Naive B cell (primary cell): ENCODE measurements at regions not wholly inside any gene's neighbourhood (a gene's known extent, or its start where the extent isn't known, plus 50 kb on each side); places are given as distances from the start of the nearest gene placed in this dataset.

Experiments used
- ATAC-seq, 2 donors: fragments of 150-1000 bp; cut with Tn5 transposase; 2 replicates each; pipeline ENCODE4 v1.10.0; 2021; ENCODE audit warnings: low read depth in 2 of 2, mild to moderate bottlenecking in 2 of 2, moderate library complexity in 2 of 2
- DNase-seq: peaks from one replicate; pipeline ENCODE4 v3.0.0; 2022
- H3K27ac Mint-ChIP-seq, 6 donors: one replicate each; pipeline ENCODE4 v1.8.0; 2020 to 2022; ENCODE audit warnings: mild to moderate bottlenecking in 6 of 6, mixed read lengths in 6 of 6, moderate library complexity in 5 of 6, inconsistent platforms in 2 of 6
- H3K27me3 Mint-ChIP-seq, 3 donors: one replicate each; pipeline ENCODE4 v1.8.0; 2021 to 2022; ENCODE audit warnings: mixed read lengths in 3 of 3, mild to moderate bottlenecking in 1 of 3
- H3K36me3 Mint-ChIP-seq, 2 donors: one replicate each; pipeline ENCODE4 v1.8.0; 2020 to 2022; ENCODE audit warnings: mixed read lengths in 2 of 2, inconsistent platforms in 1 of 2, mild to moderate bottlenecking in 1 of 2
- H3K4me1 Mint-ChIP-seq, 3 donors: one replicate each; pipeline ENCODE4 v1.8.0; 2020 to 2022; ENCODE audit warnings: mixed read lengths in 3 of 3, inconsistent platforms in 1 of 3, mild to moderate bottlenecking in 1 of 3, moderate library complexity in 1 of 3
- H3K4me3 Mint-ChIP-seq, 8 donors: one replicate each; pipeline ENCODE4 v1.8.0; 2020 to 2022; ENCODE audit warnings: mild to moderate bottlenecking in 8 of 8, mixed read lengths in 8 of 8, moderate library complexity in 8 of 8, inconsistent platforms in 2 of 8
- H3K9me3 Mint-ChIP-seq, 7 donors: one replicate each; pipeline ENCODE4 v1.8.0; 2020 to 2022; ENCODE audit warnings: mixed read lengths in 7 of 7, mild to moderate bottlenecking in 5 of 7, inconsistent platforms in 2 of 7, moderate library complexity in 1 of 7

GRCh38 chr7:56174346-56174874, 58.2 kb upstream of the NUPR2 start:
- peaks cover 4 to 27% (median 5%) of the 10 kb centered on the region in 7 donors for H3K9me3 Mint-ChIP-seq
- no peak for ATAC-seq
- no peak for DNase-seq
- H3K27me3 Mint-ChIP-seq, result peaks cover 8 to 13% (median 8%) of the 10 kb centered on the region in 3 donors
- no peak overlapping the region for H3K27ac Mint-ChIP-seq
- H3K4me1 Mint-ChIP-seq, result no peaks in the 10 kb centered on the region
- peaks cover 0 to 10% of the 10 kb centered on the region in 2 donors for H3K36me3 Mint-ChIP-seq
- no peak overlapping the region for H3K4me3 Mint-ChIP-seq
